K562 (cell line): ENCODE measurements at regions not wholly inside any gene's neighbourhood (a gene's known extent, or its start where the extent isn't known, plus 50 kb on each side); places are given as distances from the start of the nearest gene placed in this dataset.

Experiments used
- ETV1 ChIP-seq: fragments of 450-650 bp; conservative IDR thresholded peaks from 2 replicates; pipeline ENCODE4 v1.6.1; 2016; ENCODE audit warnings: missing genetic modification characterization, control low read depth, low read depth, missing compliant biosample characterization
- MTA1 ChIP-seq: fragments of 450-650 bp; IDR thresholded peaks from 2 replicates; pipeline ENCODE4 v1.6.1; 2017; ENCODE audit warnings: borderline replicate concordance
- RFX5 ChIP-seq: IDR thresholded peaks from 2 replicates; pipeline ENCODE4 v1.6.1; 2011; ENCODE audit warnings: low read depth, mild to moderate bottlenecking, improper control_type of control experiment, low read length
- SP2 ChIP-seq: IDR thresholded peaks from 2 replicates; pipeline ENCODE4 v1.6.1; 2011; ENCODE audit warnings: mild to moderate bottlenecking, low read depth, low read length, moderate library complexity; ENCODE audit not compliant: poor library complexity, severe bottlenecking; ENCODE audit errors: extremely low read depth
- TBL1XR1 ChIP-seq, 2 experiments: IDR thresholded peaks; 2 replicates each; pipeline ENCODE4 v1.6.1; 2012; ENCODE audit warnings: improper control_type of control experiment in 2 of 2, low read length in 2 of 2, mild to moderate bottlenecking in 1 of 2
- ZNF232 ChIP-seq: sonication (generic); formaldehyde crosslinking; IDR thresholded peaks from 2 replicates; pipeline ENCODE4 v1.8.0; 2022; ENCODE audit warnings: mild to moderate bottlenecking, missing genetic modification reagents
- ZNF3 ChIP-seq: fragments of 250-450 bp; sonication (Bioruptor Pico); IDR thresholded peaks from 2 replicates; pipeline ENCODE4 v1.5.0; 2021; ENCODE audit warnings: mild to moderate bottlenecking, moderate library complexity
- TF ChIP-seq, protein P1 (sequence below), 3 experiments: IDR thresholded peaks in 2 of 3; conservative IDR thresholded peaks in 1 of 3; 2 replicates each; pipeline ENCODE4 v1.5.1; 2011 to 2012; ENCODE audit warnings: low read length in 3 of 3, mild to moderate bottlenecking in 3 of 3, control low read depth in 2 of 3, improper control_type of control experiment in 1 of 3, inconsistent platforms in 1 of 3, low read depth in 1 of 3, mixed read lengths in 1 of 3, moderate library complexity in 1 of 3; ENCODE audit not compliant: insufficient read depth in 2 of 3
- TF ChIP-seq, protein P2 (sequence below): fragments of 450-650 bp; IDR thresholded peaks from 2 replicates; pipeline ENCODE4 v1.6.1; 2016; ENCODE audit warnings: antibody characterized with exemption
- TF ChIP-seq, protein P3 (sequence below): sonication (generic); formaldehyde crosslinking; IDR thresholded peaks from 2 replicates; pipeline ENCODE4 v1.8.0; 2023; ENCODE audit warnings: mild to moderate bottlenecking, missing genetic modification reagents
- TF ChIP-seq, protein P4 (sequence below): sonication (generic); formaldehyde crosslinking; IDR thresholded peaks from 2 replicates; pipeline ENCODE4 v1.9.0; 2022; ENCODE audit warnings: mild to moderate bottlenecking, missing genetic modification reagents
- TF ChIP-seq, protein P5 (sequence below): sonication (generic); formaldehyde crosslinking; IDR thresholded peaks from 2 replicates; pipeline ENCODE4 v1.8.0; 2022; ENCODE audit warnings: missing genetic modification reagents, mild to moderate bottlenecking, moderate library complexity, borderline replicate concordance

DNA sequence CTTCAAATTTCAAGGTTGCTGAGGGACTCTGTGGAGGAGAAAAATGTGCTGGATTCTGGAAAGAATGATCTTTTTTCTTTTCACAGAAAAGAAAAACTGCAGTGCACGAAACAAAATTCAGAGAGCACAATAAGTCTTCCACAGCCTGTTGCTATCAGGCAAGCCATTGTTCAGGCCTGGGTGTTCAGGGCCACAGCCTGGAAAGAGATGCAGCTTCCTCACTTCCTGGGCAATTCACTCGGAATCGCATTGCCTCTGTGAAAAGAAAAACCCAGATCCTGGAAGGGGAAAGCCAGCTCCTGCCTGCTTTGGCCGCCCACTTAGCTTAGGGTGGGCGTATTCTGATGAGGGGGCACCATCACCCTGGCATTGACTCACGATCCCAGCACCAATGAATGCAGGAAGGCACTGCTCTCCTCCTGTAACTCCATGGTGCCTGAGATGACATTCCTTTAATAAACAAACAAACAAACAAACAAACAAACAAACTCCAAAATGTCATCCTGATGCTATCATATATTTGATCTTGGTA is 863.9 kb downstream of the BCL11B start:
- TF ChIP-seq, protein P1, sequence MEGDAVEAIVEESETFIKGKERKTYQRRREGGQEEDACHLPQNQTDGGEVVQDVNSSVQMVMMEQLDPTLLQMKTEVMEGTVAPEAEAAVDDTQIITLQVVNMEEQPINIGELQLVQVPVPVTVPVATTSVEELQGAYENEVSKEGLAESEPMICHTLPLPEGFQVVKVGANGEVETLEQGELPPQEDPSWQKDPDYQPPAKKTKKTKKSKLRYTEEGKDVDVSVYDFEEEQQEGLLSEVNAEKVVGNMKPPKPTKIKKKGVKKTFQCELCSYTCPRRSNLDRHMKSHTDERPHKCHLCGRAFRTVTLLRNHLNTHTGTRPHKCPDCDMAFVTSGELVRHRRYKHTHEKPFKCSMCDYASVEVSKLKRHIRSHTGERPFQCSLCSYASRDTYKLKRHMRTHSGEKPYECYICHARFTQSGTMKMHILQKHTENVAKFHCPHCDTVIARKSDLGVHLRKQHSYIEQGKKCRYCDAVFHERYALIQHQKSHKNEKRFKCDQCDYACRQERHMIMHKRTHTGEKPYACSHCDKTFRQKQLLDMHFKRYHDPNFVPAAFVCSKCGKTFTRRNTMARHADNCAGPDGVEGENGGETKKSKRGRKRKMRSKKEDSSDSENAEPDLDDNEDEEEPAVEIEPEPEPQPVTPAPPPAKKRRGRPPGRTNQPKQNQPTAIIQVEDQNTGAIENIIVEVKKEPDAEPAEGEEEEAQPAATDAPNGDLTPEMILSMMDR (IDR thresholded peaks at IDR 0.05 in 2 of 3, conservative IDR thresholded peaks at IDR 0.05 in 1 of 3; ENCODE audit: insufficient read depth in 2 of 3, low read depth in 1 of 3, low read length in 3 of 3): no peak
- no peak for TF ChIP-seq TBL1XR1 (IDR thresholded peaks at IDR 0.05; ENCODE audit: low read length in 2 of 2)
- TF ChIP-seq, protein P2, sequence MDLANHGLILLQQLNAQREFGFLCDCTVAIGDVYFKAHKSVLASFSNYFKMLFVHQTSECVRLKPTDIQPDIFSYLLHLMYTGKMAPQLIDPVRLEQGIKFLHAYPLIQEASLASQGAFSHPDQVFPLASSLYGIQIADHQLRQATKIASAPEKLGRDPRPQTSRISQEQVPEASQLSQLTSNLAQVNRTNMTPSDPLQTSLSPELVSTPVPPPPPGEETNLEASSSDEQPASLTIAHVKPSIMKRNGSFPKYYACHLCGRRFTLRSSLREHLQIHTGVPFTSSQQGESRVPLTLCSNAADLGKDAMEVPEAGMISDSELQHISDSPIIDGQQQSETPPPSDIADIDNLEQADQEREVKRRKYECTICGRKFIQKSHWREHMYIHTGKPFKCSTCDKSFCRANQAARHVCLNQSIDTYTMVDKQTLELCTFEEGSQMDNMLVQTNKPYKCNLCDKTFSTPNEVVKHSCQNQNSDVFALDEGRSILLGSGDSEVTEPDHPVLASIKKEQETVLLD: no peak
- TF ChIP-seq, protein P3, sequence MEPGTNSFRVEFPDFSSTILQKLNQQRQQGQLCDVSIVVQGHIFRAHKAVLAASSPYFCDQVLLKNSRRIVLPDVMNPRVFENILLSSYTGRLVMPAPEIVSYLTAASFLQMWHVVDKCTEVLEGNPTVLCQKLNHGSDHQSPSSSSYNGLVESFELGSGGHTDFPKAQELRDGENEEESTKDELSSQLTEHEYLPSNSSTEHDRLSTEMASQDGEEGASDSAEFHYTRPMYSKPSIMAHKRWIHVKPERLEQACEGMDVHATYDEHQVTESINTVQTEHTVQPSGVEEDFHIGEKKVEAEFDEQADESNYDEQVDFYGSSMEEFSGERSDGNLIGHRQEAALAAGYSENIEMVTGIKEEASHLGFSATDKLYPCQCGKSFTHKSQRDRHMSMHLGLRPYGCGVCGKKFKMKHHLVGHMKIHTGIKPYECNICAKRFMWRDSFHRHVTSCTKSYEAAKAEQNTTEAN (CRISPR knock-in tag): no peak
- TF ChIP-seq ZNF232 (CRISPR knock-in tag): no peak
- TF ChIP-seq, protein P4, sequence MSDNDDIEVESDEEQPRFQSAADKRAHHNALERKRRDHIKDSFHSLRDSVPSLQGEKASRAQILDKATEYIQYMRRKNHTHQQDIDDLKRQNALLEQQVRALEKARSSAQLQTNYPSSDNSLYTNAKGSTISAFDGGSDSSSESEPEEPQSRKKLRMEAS (CRISPR knock-in tag): no peak
- no peak for TF ChIP-seq RFX5
- TF ChIP-seq MTA1: no peak
- TF ChIP-seq ZNF3 (CRISPR knock-in tag): no peak
- TF ChIP-seq ETV1 (tag): no peak
- TF ChIP-seq, protein P5, sequence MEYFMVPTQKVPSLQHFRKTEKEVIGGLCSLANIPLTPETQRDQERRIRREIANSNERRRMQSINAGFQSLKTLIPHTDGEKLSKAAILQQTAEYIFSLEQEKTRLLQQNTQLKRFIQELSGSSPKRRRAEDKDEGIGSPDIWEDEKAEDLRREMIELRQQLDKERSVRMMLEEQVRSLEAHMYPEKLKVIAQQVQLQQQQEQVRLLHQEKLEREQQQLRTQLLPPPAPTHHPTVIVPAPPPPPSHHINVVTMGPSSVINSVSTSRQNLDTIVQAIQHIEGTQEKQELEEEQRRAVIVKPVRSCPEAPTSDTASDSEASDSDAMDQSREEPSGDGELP (CRISPR knock-in tag): no peak
- no peak for TF ChIP-seq SP2
